ENCODE measurements at regions not wholly inside any gene's neighbourhood (a gene's known extent, or its start where the extent isn't known, plus 50 kb on each side); places are given as distances from the start of the nearest gene placed in this dataset.

DNA sequence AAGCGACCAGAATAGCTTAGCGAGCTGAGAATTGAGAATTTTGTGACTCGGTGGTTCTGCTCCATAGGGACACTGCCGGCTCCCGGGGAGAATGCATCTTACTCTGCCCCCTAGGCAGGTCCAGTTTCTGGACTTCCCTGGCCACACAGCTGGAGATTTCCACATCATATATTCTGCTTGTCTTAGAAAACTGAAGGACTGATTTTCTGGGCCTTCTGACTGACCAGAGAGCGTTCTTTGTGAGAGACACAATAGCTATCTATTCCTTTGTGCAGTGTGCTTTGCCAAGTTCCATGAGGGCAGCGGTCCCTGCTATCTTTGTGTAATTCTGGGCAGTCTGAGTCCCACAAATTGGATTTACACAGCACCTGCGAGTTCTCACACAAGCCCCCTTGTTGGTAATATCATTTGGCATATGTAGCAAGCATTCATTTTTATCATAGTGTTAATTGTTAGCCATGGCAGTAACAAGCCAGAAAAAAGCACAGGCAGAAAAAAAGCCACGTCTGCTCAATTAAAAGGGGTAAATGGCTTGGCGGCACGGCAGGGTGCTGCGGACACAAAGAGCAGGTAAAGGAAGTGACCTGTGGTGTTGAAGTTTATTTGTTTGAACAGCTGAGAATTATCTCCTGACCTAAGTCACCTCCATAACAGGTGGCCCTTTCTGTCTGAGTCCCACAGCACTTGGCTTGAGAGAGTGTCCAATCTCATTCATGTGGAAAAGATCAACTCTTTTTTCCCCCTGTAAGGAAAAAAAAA is 688.7 kb downstream of the TUSC7 start:
- H3K4me1 Mint-ChIP-seq: no peaks in the 10 kb centered on the region
- H3K27me3 Mint-ChIP-seq: no peaks in the 10 kb centered on the region
- no peak overlapping the region for H3K4me3 Mint-ChIP-seq
- H3K36me3 Mint-ChIP-seq: peaks cover 1% of the 10 kb centered on the region
- peaks cover 0 to 4% (median 0%) of the 10 kb centered on the region in 3 donors for H3K9me3 Mint-ChIP-seq
- H3K27ac Mint-ChIP-seq: no peak overlapping the region

DNA sequence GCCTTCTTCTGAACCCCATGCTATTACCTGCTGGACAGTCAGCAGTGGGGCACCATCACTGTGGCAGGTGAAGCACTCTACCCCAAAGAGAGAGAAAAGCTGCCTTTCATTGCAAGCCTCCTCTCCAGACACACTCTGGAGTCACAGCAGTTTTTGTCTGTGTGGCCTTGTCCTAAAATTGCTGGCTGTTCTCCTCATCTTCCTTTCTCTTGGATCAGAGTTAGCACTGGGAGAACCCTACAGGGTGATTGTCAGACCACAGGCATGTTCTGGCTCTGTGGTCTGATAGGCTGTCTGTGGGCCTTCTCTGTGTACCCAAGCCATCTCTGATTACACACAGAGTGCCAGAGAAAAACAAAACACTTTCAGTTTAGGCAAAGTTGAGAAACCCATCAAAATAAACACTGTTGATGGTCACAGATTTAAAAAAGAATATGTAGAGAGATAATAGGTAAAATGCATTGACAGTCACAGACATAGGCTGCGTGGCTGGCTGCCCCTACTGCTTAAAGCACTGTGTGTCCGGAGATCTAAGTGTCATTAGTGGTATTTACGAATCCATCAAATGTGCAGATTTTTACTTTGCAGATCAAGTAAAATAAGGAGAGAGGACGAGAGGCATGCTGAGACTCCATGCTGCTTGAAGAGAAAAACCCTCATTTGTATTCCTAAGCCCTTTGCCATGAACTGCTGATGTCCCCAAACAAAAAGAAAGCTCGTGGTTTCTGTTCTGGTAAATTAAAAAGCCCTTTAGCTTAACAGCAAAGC is 689.9 kb downstream of the TUSC7 start:
- Mint-ChIP-seq H3K4me3 (no peak overlapping the region), H3K4me1 (no peaks in the 10 kb centered on the region), H3K27ac (no peak overlapping the region), H3K9me3 (peaks cover 0 to 4% (median 0%) of the 10 kb centered on the region in 3 donors), H3K36me3 (peaks cover 1% of the 10 kb centered on the region), H3K27me3 (no peaks in the 10 kb centered on the region)

DNA sequence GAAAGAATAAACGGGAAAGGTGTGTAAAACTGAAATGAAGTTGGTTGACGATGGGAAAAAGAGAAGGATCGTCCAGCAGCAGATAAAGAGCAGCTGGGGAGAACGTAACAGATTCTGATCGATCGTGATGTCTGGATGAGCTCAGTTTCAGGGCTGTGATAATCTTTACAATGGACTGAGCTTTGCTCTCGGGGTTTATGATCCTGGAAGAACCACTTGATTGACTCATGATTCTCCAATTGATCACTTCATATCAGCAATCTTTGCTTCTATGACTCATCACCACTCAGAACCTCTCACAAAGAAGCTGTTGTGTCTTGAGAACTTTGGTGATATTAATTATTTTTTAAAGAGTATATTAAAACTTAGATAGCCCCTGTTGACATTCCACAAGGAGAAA is 690.7 kb downstream of the TUSC7 start:
- H3K4me1 Mint-ChIP-seq: no peaks in the 10 kb centered on the region
- no peaks in the 10 kb centered on the region for H3K27me3 Mint-ChIP-seq
- H3K36me3 Mint-ChIP-seq: peaks cover 1% of the 10 kb centered on the region
- no peak overlapping the region for H3K27ac Mint-ChIP-seq
- no peak overlapping the region for H3K4me3 Mint-ChIP-seq
- peaks cover 0 to 4% (median 0%) of the 10 kb centered on the region in 3 donors for H3K9me3 Mint-ChIP-seq

DNA sequence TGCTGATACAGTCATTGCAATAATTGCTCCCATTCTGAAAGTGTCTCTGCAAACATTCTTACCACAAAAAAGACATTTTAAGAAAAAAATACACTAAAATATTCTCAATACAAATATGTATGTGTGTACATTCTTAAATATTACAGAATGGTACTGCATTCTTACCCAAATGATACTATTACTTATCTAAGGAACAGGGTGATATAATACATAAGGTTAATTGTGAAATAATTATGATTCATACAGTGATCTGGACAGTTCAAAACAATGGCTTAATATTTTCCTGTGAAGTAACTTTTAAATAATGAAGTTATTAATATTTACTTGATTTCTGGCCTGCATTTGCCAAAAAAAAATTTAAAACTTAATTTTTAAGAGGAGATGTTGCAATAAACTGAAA is 694.6 kb downstream of the TUSC7 start:
- Mint-ChIP-seq H3K4me1 (no peaks in the 10 kb centered on the region), H3K4me3 (no peak overlapping the region)

DNA sequence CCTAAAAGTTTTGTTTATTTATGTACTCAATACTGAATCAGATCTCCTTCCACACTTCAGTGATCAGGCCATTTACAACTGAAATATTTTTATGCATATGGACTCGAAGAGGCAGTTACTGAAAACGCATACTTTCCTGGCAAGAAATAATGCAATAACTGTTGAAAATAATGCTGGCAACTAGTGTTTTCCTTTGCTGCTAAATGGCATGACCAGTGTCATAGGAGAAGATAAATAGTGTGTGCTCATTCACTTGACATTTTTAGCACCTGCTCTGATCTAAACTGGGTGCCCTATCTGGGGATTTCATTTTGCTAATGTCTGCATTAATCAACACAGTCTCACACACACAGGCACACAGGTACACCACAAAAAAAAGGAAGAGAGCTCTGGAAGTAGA is 695.2 kb downstream of the TUSC7 start:
- Mint-ChIP-seq H3K9me3 (peaks cover 0 to 2% (median 0%) of the 10 kb centered on the region in 3 donors), H3K36me3 (peaks cover 1% of the 10 kb centered on the region), H3K4me3 (no peak overlapping the region), H3K27me3 (peaks cover 3% of the 10 kb centered on the region), H3K27ac (no peak overlapping the region), H3K4me1 (no peaks in the 10 kb centered on the region)

More for the DNA sequence above, 694.6 kb downstream of the TUSC7 start:
- H3K9me3 Mint-ChIP-seq: peaks cover 0 to 2% (median 0%) of the 10 kb centered on the region in 3 donors
- H3K27ac Mint-ChIP-seq: no peak overlapping the region
- peaks cover 3% of the 10 kb centered on the region for H3K27me3 Mint-ChIP-seq
- peaks cover 1% of the 10 kb centered on the region for H3K36me3 Mint-ChIP-seq

DNA sequence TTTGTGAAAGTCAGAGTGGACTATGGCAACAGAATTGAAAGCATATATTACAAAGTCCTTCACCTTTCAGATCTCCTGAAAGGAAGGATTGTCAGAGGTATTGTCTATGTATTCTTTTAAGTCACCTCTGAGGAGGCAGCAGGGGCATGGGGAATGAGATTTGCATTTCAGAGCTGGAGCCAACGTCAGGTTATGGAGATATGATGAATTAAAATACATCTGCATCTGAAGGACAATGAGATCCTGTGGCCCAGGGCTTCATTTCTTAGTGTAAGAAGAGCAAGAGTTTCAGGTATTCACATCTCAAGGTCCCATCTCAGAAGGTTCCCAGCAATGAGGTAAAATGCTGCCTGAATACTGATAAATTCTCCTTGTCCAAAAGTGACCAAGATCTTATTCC is 695.8 kb downstream of the TUSC7 start:
- H3K27ac Mint-ChIP-seq: no peak overlapping the region
- peaks cover 3% of the 10 kb centered on the region for H3K27me3 Mint-ChIP-seq
- H3K4me3 Mint-ChIP-seq: no peak overlapping the region
- H3K4me1 Mint-ChIP-seq: no peaks in the 10 kb centered on the region
- H3K36me3 Mint-ChIP-seq: no peaks in the 10 kb centered on the region
- H3K9me3 Mint-ChIP-seq: peaks cover 0 to 2% (median 0%) of the 10 kb centered on the region in 3 donors

DNA sequence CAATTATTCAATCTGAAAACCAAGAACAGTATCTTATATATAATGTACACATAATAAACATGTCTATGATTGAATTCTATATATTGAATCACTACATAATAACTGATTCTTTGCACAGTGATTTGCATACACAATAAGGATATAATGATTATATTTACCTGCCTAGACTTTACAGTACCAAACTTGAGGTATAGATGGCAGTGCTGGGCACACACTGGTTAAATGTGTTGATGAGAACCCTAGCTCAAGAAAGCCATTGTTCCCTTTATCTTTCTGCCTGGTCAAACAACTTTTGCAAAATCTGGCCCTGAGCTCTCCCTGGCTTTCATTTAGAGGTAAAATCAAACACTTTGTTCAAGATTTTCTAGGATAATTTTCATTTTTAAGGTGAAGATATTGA is 697.7 kb downstream of the TUSC7 start:
- no peak overlapping the region for H3K4me3 Mint-ChIP-seq
- peaks cover 3% of the 10 kb centered on the region for H3K27me3 Mint-ChIP-seq

DNA sequence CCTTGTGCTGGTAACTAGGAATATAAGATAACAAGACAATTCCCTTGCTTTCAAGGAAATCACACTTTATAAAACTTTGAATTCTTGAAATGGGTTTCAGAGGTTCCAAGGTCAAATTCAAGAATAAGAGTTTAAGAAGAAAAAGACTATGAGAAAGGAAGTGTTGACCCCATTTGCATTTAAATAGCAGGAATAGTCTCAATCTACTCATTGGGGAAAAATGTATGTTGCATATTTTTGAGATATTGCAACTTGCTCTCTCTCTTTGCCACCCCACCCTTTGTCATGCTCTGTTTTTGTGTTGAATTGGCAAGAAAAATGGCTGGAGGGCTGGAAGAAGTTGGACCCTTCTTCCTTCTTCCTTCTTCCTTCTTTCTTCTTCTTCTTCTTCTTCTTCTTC is 699.2 kb downstream of the TUSC7 start:
- Mint-ChIP-seq H3K4me1 (no peaks in the 10 kb centered on the region), H3K36me3 (no peaks in the 10 kb centered on the region), H3K9me3 (peaks cover 0 to 2% (median 0%) of the 10 kb centered on the region in 3 donors), H3K27ac (no peak overlapping the region), H3K4me3 (no peak overlapping the region), H3K27me3 (peaks cover 3% of the 10 kb centered on the region)

More for the DNA sequence above, 697.7 kb downstream of the TUSC7 start:
- Mint-ChIP-seq H3K27ac (no peak overlapping the region), H3K36me3 (no peaks in the 10 kb centered on the region), H3K9me3 (peaks cover 0 to 2% (median 0%) of the 10 kb centered on the region in 3 donors), H3K4me1 (no peaks in the 10 kb centered on the region)

DNA sequence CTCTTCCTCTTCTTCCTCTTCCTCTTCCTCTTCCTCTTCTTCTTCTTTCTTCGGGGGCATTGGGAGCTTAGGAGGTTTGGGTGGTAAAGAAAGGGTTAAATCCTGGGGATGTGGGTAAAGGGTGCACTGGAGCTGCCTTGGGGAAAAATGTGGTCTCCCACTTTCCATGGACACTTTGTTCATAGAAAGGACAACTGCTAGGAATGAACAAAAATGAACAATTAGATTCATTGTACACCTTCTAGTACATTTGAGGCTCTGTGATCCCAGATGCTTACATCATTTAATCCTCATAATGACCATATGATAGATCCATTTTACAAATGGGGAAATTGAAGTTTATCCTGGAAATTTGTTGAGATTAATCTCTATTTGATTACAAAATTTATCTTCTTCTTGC is 699.7 kb downstream of the TUSC7 start:
- H3K27ac Mint-ChIP-seq: no peak overlapping the region
- no peaks in the 10 kb centered on the region for H3K36me3 Mint-ChIP-seq

DNA sequence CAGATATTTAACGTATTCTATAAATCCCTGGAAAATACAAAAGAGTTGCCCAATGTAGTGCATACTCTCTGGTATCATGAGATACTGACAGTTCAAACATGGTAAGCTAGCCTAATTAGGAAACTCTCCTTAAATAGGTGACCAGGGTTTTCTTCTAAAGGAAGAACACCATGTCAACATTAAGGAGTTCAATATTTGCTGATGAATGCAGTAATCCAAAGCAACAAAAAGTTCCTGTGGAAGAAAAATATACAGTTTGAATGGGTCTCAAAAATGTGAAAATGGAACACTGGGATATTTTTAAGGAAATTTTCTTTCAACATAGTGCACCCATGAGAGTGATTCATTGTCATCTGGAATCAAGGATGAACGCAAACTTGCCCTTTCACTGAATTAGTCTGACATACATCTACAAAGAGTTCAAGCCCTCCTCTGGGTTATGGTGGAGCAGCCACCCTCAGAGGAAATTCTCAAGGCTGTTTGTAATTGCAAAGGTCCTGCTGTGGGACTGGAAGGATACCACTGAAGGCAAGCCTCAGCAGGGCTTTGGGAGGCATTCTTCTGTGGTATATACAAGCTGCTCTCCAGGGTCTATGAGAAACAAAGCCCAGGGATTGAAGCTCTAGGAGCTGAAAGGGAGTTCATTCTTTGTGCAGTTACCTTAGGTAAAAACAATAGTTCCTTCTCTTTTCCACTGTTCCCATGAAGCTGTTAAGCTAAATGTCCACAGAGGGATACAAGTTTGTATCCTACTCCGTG is 700.3 kb downstream of the TUSC7 start:
- peaks cover 3% of the 10 kb centered on the region for H3K27me3 Mint-ChIP-seq
- no peak overlapping the region for H3K4me3 Mint-ChIP-seq
- peaks cover 0 to 2% (median 0%) of the 10 kb centered on the region in 3 donors for H3K9me3 Mint-ChIP-seq
- no peak overlapping the region for H3K27ac Mint-ChIP-seq
- H3K4me1 Mint-ChIP-seq: no peaks in the 10 kb centered on the region
- no peaks in the 10 kb centered on the region for H3K36me3 Mint-ChIP-seq

More for the DNA sequence above, 699.7 kb downstream of the TUSC7 start:
- Mint-ChIP-seq H3K9me3 (peaks cover 0 to 2% (median 0%) of the 10 kb centered on the region in 3 donors), H3K27me3 (peaks cover 3% of the 10 kb centered on the region), H3K4me1 (no peaks in the 10 kb centered on the region), H3K4me3 (no peak overlapping the region)

DNA sequence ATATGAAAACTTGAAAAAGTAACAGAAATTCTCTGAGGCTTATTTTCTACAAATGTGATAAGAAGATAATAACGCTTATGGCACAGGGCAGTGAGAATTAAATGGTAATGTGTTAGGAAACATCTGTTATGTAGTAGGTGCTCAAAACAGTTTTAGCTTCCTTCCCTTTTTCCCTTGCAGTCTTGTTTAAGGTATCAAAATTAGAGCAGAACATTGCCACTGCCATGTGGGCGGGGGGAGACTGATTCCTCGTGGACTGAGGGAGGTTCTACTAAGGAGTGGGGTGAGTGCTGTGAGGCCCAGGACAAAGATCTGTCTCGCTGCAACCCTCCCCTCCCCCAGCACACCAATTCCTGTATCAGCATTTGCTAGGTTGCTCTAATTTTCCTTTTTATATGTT is 702.4 kb downstream of the TUSC7 start:
- H3K9me3 Mint-ChIP-seq: peaks cover 0 to 2% (median 0%) of the 10 kb centered on the region in 3 donors
- no peaks in the 10 kb centered on the region for H3K4me1 Mint-ChIP-seq
- peaks cover 3% of the 10 kb centered on the region for H3K27me3 Mint-ChIP-seq
- H3K4me3 Mint-ChIP-seq: no peak overlapping the region
- no peak overlapping the region for H3K27ac Mint-ChIP-seq
- no peaks in the 10 kb centered on the region for H3K36me3 Mint-ChIP-seq

DNA sequence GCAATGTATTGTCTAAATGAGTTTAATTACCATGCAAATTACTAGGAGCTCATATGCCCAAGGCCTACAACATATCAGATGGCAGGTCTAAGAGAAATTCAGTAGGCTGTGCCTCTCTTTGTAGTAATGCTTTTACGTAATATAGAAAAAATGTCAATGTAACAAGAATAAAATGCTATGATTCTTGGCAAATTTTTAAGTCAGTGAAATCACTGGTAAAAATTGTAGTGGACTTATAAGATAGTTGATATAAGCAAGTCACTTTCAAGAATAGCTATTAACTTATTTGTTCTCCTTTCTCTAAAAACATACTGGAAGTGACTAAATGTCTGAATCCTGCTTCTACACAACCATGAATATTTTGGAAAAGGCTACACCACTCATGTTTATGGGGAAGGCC is 707.8 kb downstream of the TUSC7 start:
- no peaks in the 10 kb centered on the region for H3K27me3 Mint-ChIP-seq
- H3K36me3 Mint-ChIP-seq: no peaks in the 10 kb centered on the region
- no peaks in the 10 kb centered on the region for H3K4me1 Mint-ChIP-seq
- no peak overlapping the region for H3K4me3 Mint-ChIP-seq
- H3K27ac Mint-ChIP-seq: no peak overlapping the region
- H3K9me3 Mint-ChIP-seq: no peaks in the 10 kb centered on the region

DNA sequence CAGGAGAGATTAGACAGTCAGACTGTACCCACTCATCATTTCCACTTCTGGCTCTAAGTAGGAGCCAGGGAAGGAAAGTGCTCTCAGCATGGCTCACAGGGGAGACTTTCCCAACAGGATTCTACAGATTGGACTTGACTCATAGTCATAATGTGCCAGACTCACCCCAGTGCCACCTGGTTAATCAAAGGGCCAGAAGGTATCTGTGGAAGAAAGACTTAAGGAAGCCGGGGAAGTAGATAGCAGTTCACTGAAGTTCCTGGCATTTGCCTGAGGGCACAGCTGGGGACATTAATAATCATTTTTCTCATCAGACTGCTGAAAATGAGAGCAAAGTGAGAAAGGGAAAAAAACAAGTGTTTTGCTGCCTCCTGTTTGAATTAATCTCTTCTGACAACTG is 717.5 kb downstream of the TUSC7 start:
- Mint-ChIP-seq H3K4me1 (peaks cover 0 to 4% (median 0%) of the 10 kb centered on the region in 3 donors), H3K27ac (peak overlapping the region in 1 of 3 donors; percentile 90), H3K36me3 (no peaks in the 10 kb centered on the region), H3K27me3 (no peaks in the 10 kb centered on the region), H3K9me3 (peaks cover 0 to 4% (median 4%) of the 10 kb centered on the region in 3 donors), H3K4me3 (no peak overlapping the region)

DNA sequence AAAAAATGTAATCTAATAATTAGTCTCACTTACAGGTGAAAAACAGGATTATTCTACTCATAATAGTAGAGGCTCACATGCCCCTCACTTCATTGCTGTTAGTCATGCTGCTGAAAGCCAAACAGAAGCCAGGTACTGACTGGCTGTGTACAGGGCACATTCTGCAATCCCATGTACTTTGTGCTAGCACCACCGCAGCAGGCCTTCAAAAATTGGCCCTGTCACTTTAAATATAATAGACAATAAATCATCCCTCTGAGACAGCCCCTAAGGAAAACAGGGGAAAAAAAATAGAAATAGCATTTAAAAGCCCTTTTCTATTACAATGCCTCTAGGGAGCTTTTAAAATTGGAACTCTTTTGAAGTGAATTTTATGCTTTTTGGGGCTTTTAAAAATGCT is 723.8 kb downstream of the TUSC7 start:
- Mint-ChIP-seq H3K9me3 (peaks cover 0 to 2% (median 0%) of the 10 kb centered on the region in 3 donors), H3K4me1 (no peaks in the 10 kb centered on the region), H3K27ac (no peak overlapping the region), H3K36me3 (peaks cover 2% of the 10 kb centered on the region), H3K27me3 (no peaks in the 10 kb centered on the region), H3K4me3 (no peak overlapping the region)

Data from IgD-negative memory B cell (primary cell).